ENCODE measurements at regions not wholly inside any gene's neighbourhood (a gene's known extent, or its start where the extent isn't known, plus 50 kb on each side); places are given as distances from the start of the nearest gene placed in this dataset.

- TF ChIP-seq KLF9 (tag by site-specific recombination; IDR thresholded peaks at IDR 0.05; ENCODE audit: low read depth) = no peak
- no peak for TF ChIP-seq SCRT2 (tag by site-specific recombination; IDR thresholded peaks at IDR 0.05)
- no peak for TF ChIP-seq ZFP3 (tag by site-specific recombination; IDR thresholded peaks at IDR 0.05; ENCODE audit: low read depth)
- no peak for TF ChIP-seq KLF7 (tag by site-specific recombination; IDR thresholded peaks at IDR 0.05; ENCODE audit: borderline replicate concordance)
- TF ChIP-seq, protein P1, sequence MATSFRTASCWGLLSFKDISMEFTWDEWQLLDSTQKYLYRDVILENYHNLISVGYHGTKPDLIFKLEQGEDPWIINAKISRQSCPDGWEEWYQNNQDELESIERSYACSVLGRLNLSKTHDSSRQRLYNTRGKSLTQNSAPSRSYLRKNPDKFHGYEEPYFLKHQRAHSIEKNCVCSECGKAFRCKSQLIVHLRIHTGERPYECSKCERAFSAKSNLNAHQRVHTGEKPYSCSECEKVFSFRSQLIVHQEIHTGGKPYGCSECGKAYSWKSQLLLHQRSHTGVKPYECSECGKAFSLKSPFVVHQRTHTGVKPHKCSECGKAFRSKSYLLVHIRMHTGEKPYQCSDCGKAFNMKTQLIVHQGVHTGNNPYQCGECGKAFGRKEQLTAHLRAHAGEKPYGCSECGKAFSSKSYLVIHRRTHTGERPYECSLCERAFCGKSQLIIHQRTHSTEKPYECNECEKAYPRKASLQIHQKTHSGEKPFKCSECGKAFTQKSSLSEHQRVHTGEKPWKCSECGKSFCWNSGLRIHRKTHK (tag by site-specific recombination; IDR thresholded peaks at IDR 0.05) = no peak
- no peak for TF ChIP-seq ZNF335 (tag by site-specific recombination; conservative IDR thresholded peaks at IDR 0.05)
These were observed 78.9 kb upstream of the THRB start (continued) for GRCh38 chr3:24573576-24573975.

DNA sequence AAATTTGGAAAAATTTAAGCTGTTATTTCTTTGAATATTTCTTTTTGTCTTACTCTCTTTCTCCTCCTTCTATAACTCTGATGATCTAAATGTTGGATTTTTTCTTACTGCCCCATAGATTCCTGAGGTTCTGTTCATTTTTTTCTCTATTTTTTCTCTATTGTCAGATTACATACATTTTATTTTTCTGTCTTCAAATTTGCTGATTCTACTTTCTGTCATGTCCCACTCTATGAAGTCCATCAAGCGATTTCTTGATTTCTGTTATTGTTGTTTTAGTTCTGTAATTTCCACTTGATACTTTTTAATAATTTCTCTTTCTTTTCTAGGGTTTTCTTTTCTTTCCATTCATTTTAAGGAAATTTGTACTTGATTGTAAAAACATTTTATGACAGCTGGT lies 83.7 kb upstream of the THRB start:
- TF ChIP-seq ZNF335 (tag by site-specific recombination; conservative IDR thresholded peaks at IDR 0.05) = no peak
- no peak for TF ChIP-seq ZSCAN16 (tag by site-specific recombination; IDR thresholded peaks at IDR 0.05)
- no peak for TF ChIP-seq ZNF121 (tag by site-specific recombination; IDR thresholded peaks at IDR 0.05)
- no peak for TF ChIP-seq TRIM28 (IDR thresholded peaks at IDR 0.05; ENCODE audit: borderline replicate concordance, low read length)
- no peak for TF ChIP-seq ZNF785 (tag by site-specific recombination; IDR thresholded peaks at IDR 0.05)
- no peak for TF ChIP-seq SCRT2 (tag by site-specific recombination; IDR thresholded peaks at IDR 0.05)
- no peak for TF ChIP-seq GLI2 (tag by site-specific recombination; IDR thresholded peaks at IDR 0.05; ENCODE audit: borderline replicate concordance, low read depth)
- no peak for TF ChIP-seq ATF2 (tag by site-specific recombination; IDR thresholded peaks at IDR 0.05; ENCODE audit: low read depth)
- TF ChIP-seq ZNF223 (tag by site-specific recombination; IDR thresholded peaks at IDR 0.05) = no peak
- no peak for TF ChIP-seq ZNF132 (tag by site-specific recombination; IDR thresholded peaks at IDR 0.05; ENCODE audit: borderline replicate concordance)
- no peak for TF ChIP-seq ZNF664 (tag by site-specific recombination; IDR thresholded peaks at IDR 0.05)
- no peak for TF ChIP-seq ZNF324 (tag by site-specific recombination; IDR thresholded peaks at IDR 0.05)
- no peak for TF ChIP-seq ZNF24 (tag by site-specific recombination; IDR thresholded peaks at IDR 0.05)
- TF ChIP-seq HOXC10 (CRISPR knock-in tag; IDR thresholded peaks at IDR 0.05) = no peak
- TF ChIP-seq ZBTB7A (tag by site-specific recombination; IDR thresholded peaks at IDR 0.05; ENCODE audit: low read depth) = no peak
- TF ChIP-seq ZNF791 (tag by site-specific recombination; IDR thresholded peaks at IDR 0.05) = no peak
- TF ChIP-seq, protein P2, sequence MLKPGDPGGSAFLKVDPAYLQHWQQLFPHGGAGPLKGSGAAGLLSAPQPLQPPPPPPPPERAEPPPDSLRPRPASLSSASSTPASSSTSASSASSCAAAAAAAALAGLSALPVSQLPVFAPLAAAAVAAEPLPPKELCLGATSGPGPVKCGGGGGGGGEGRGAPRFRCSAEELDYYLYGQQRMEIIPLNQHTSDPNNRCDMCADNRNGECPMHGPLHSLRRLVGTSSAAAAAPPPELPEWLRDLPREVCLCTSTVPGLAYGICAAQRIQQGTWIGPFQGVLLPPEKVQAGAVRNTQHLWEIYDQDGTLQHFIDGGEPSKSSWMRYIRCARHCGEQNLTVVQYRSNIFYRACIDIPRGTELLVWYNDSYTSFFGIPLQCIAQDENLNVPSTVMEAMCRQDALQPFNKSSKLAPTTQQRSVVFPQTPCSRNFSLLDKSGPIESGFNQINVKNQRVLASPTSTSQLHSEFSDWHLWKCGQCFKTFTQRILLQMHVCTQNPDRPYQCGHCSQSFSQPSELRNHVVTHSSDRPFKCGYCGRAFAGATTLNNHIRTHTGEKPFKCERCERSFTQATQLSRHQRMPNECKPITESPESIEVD (tag by site-specific recombination; IDR thresholded peaks at IDR 0.05) = no peak
- TF ChIP-seq KLF1 (tag by site-specific recombination; IDR thresholded peaks at IDR 0.05) = no peak
- no peak for TF ChIP-seq ZNF626 (tag by site-specific recombination; IDR thresholded peaks at IDR 0.05)
- ChIA-PET POLR2A (no interaction called here), CTCF (no interaction called here)
- no peaks in the 10 kb centered on the region for H3K4me1 ChIP-seq (ENCODE audit: control insufficient read depth, insufficient read depth, low read length)
- no peaks in the 10 kb centered on the region for H3K9me3 ChIP-seq (ENCODE audit: control insufficient read depth, insufficient read depth, low read depth, low read length)
- no peaks in the 10 kb centered on the region for H3K36me3 ChIP-seq (ENCODE audit: control insufficient read depth in 2 of 2, insufficient read depth in 1 of 2, low read length in 2 of 2)
- no peak overlapping the region for H3K27ac ChIP-seq (ENCODE audit: extremely low read depth, low read depth, low read length)
- H3K4me3 ChIP-seq (ENCODE audit: low read depth, low read length) = no peak overlapping the region

Data from HEK293 (cell line).